ENCODE measurements at regions not wholly inside any gene's neighbourhood (a gene's known extent, or its start where the extent isn't known, plus 50 kb on each side); places are given as distances from the start of the nearest gene placed in this dataset.
"Not testable (repeated sequence)": the region's sequence is repeated elsewhere in the genome, so short reads cannot be mapped to it uniquely, and the experiment has no call there.

DNA sequence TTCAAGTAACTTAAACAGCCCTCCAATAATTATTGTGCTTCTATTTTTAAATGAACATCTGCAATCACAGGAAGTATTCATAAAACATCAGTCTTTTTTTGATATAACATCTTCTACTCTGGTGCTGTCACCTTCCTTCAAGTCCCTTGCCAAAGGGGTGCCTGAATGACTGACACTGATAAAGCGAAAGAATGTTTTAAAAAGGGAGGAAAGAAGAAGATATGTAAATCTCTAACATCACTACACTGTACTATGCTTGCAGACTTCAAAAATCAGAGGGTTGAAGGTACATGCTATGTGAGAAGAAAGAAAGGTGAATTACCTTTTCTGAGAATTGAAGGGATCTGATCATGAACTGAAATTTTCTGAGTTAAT is 253.7 kb downstream of the ZPLD1 start:
- DNase-seq, result no peak

- DNase-seq, result no peak
These were observed 256.7 kb downstream of the ZPLD1 start for GRCh38 chr3:102691507-102691906.

GRCh38 chr3:102699104-102699818 is 264.4 kb downstream of the ZPLD1 start:
- DNase-seq, result no peak

DNA sequence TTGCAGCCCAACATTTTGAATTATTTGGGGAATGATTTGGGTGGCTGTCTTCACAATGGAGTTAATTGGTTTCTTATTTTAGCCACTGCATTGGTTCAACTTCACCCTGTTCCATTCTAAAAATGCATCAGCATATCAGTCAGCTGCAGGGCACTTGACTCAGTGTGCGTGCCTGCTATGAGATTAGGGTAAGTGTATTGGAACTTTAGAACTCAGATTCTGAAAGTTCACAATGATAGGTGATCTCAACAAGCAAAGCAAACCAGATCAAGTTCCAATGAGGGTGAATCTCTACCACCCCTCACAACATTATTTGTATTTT is 265.0 kb downstream of the ZPLD1 start:
- DNase-seq, result no peak

GRCh38 chr3:102712896-102713295 is 278.1 kb downstream of the ZPLD1 start:
- no peak for DNase-seq

DNA sequence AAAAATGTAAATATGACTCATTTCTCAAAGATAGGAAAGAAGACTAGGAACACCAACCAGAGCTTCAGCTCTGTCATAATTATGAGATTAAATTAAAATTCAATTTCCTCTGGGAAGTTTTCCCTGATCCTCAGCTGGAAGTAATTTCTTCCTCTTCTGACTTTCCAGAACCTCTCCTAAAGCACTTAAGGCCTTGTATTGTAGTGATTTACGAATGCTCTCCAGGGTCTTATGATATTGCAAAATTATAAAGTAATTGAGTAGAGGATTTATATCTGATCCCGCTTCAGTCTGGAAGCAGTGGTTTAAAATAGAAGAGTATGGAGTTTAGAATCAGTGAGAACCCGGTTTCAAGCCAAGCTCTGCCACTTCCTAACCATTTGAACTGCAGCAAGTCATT is 279.8 kb downstream of the ZPLD1 start:
- no peak for DNase-seq

DNA sequence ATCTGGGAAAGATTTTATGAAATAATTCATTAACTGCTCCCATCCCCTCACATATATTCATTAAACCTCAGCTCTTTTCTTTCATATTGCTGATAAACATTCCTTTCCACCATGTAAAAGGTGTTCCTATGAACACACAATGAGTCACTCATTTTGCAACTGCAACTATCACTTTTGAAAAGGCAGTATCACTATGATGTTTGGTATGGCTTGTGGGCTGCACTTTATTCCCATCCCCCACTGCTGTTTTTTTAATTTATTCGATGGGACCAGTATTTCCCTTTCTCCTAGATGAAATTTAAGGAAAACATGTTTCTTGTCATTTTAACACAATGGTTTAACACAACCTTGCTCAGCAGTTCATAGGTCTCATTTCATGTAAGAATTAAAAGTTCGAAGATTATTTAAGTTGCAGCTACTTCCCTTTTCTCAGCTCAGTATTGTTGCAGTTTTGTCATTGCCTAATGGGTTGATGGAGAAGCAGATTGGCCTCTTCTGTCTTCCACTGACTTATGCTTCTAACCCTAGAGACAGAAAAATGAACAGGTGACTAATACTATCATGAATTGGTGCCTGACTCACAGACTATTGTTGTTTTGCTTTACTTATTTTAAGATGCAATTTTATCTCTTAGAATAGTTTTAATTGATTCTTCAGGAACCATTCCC is 280.3 kb downstream of the ZPLD1 start:
- DNase-seq, result no peak

GRCh38 chr3:102718651-102719050 is 283.8 kb downstream of the ZPLD1 start:
- DNase-seq, result no peak

DNA sequence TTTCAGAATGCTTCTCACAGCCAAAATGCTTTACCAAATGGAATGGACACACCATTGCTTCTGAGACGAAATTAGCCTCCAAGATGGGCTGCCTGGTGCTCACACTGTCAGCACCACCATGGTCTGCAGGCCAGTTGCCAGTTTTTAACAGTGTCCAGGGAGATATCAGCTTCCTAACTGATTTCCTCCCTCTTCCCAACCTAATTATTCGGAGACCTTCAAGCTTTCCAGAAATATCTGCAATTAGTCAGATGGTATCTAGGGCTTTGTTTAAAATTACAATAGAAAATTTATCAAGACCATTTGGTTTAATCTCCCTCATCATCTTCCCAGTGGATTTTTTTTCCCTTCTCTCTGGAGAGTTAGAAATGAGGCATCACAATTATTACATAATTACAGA is 287.5 kb downstream of the ZPLD1 start:
- DNase-seq, result no peak

DNA sequence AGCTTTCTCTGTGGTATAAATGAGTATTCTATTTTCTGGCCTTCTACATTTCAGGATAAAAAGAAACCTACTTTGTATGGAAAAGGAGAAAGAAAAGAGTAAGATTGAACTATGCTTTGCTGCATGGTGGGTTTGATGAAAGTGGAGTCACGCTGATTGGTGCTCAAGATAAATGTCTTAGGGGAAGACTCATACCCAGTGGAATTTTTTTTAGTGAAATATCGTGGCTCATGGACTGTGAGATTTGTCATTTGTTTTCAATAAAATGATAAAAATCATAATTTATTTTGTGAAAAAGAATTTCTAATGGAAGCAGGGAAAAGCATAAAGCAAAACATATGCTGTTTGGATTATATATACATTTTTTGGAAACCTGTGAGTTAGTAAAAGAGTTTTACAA is 292.5 kb downstream of the ZPLD1 start:
- DNase-seq, result no peak

DNA sequence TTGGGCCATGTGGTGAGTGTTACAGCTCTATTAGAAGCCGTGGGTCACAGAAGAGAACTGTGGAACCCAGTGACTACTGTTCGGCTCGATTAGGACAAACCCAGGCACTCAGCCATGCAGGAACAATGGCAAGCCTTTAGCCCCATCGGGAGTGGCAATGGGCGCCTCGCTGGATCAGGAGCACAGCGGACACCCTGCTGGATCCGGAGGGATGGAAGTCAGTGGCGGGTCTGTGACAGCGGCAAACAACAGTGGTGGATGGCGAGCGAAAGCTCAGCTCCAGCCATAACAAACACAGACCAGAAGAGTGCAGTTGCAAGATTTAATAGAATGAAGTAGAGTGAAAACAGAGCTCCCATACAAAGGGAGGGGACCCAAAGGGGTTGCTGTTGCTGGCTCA is 297.8 kb downstream of the ZPLD1 start:
- not testable (repeated sequence) for DNase-seq

- DNase-seq, result no peak
These were observed 299.2 kb downstream of the ZPLD1 start for GRCh38 chr3:102733791-102734563.

DNA sequence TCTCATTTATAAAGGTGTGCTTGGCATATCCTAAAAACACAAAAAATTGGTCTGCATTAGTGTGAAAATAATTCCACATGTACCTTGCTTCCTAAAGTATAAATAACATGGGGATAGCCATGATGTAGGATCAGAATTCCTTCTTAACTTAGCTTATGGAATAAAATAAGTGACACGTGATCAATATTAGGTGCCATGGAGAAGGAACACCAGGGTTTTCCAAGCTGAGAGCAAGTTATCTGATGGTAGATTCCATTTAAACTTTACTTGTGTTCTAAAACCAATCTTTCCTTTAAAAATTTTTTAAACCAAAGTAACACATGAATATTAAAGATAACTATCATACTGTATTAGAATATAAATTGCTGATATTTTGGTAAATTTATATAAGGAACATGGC is 300.5 kb downstream of the ZPLD1 start:
- DNase-seq, result no peak

- no peak for DNase-seq
These were observed 301.6 kb downstream of the ZPLD1 start for GRCh38 chr3:102736288-102736974.

DNA sequence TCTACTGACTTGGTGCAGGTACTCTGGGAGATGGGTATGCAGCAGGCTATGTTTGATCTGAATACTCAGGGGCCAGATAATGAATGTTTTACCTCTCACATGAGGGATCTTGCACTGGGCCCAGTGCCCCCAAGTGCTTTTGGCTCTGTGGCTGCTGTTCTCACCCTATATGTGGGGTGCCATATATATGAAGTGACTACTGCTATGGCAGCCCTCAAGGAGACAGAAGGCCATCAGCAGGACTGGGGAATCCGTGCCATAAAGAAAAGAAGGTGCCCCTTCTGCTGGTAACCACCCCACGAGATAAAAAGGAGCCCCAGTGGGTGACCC is 302.1 kb downstream of the ZPLD1 start:
- DNase-seq, result no peak

DNA sequence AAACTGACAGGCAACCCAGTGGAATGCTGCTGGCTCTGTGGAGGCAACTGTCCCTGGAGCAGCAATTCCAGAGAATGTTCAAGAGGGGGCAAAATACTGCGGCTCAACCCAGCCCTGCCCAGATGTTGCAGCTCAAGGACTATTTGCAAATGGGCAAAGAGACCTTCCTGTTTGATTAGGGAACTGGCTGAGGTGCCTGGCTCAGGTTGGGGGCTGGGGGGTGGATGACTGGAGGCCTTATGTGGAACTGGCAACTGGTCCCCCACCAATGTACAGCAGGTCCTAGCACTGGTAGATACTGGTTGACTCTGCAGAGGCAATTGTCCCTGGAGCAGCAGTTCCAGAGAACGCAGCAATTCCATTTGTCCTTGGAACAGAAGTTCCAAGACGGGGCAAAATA is 302.5 kb downstream of the ZPLD1 start:
- no peak for DNase-seq

- no peak for DNase-seq
These were observed 306.3 kb downstream of the ZPLD1 start for GRCh38 chr3:102741105-102741504.

DNA sequence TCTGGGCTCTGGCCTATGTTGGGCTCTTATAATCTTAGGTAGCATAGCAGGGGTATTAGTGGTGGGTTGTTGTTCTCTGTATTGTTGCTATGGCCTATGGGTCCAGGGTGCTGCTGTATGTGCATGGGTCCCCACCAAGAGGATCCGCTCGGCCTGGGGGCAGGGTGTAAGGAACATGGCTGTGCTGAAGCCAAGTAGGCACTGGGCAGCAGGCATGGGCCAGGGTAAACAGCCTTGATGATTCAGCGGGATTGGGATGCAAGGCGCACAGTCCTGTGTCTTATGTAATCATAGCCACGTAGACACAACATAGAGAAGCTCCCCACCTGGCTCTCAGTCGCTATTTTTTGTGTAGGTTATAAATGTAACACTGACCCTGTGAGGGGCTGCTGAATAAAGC is 306.9 kb downstream of the ZPLD1 start:
- DNase-seq, result no peak

GRCh38 chr3:102745881-102746280 is 311.1 kb downstream of the ZPLD1 start:
- no peak for DNase-seq

- no peak for DNase-seq
These were observed 312.8 kb downstream of the ZPLD1 start for GRCh38 chr3:102747611-102748010.

DNA sequence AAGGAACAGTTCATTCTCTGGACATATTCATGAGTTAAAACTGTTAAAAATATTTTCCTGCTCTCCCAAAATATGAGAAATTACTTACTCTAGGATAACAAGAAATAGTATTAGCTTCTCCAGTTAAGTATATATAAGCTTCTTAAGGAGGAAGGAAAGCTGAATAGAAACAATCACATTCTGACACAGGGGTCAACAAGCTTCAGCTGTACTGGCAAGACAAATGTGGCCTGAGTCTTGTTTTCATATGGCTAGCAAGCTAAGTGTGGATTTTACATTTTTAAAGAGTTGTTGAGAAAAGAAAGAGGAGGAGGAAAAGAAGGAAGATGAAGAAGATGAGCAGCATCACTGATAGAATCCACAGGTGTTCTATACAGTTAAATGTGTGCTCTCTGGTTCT is 313.8 kb downstream of the ZPLD1 start:
- no peak for DNase-seq

DNA sequence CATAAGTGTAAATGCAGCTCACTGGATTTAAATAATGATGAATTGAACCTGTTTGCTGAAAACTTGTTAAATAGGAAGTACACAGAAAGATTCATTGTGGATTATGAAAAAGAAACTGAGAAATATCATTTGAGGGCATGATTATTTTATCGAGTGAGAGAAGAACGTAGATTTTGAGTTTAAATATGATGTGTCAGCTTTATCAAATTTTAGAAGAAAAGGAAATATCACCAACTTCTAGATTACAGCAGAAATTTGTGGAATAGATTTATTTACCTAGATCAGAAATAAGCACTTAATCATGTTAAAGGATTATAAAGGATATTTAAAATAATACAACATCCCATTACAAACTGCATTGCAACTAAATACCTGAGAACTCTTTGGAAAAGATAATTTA is 315.5 kb downstream of the ZPLD1 start:
- DNase-seq, result no peak

DNA sequence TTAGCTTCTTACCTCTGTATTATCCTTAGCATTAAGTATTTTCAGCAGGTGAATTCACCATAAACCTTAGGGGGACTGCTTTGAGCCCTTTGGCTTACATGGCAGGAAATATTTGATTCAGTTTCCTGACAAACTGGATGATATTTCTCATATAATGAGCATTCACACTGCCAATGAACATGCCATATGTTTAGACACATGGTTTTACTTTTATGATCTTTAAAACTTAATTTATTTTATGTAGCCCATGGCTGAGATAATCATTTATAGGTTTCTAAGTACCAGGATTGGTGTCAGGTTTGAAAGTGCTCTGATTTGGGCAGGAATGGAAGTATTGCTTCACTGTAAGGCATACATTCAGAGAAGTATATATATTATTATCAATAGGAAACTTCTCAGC is 319.1 kb downstream of the ZPLD1 start:
- DNase-seq, result no peak

- DNase-seq, result no peak
These were observed 321.9 kb downstream of the ZPLD1 start for GRCh38 chr3:102756706-102757105.
